GM13976 (cell line): ENCODE measurements at regions not wholly inside any gene's neighbourhood (a gene's known extent, or its start where the extent isn't known, plus 50 kb on each side); places are given as distances from the start of the nearest gene placed in this dataset.

Experiments used
- DNase-seq: peaks from one replicate; pipeline ENCODE4 v3.0.0; 2012; ENCODE audit warnings: low spot score
- in situ Hi-C: fragments of 300-500 bp; cut with MboI; formaldehyde crosslinking; loops from one replicate; pipeline ENCODE4 v1.12.0; 2022; ENCODE audit warnings: low sequenced_read_pairs, mixed read lengths, inconsistent platforms; ENCODE audit not compliant: unreplicated experiment
- TF ChIP-seq, protein P1 (sequence below): IDR thresholded peaks from 2 replicates; pipeline ENCODE4 v1.5.1; 2012; ENCODE audit warnings: borderline replicate concordance, mild to moderate bottlenecking; ENCODE audit not compliant: insufficient read depth; ENCODE audit errors: extremely low read depth, missing control alignments, control extremely low read depth

GRCh38 chr3:70726096-70726938, 413.9 kb upstream of the MDFIC2 start:
- TF ChIP-seq, protein P1, sequence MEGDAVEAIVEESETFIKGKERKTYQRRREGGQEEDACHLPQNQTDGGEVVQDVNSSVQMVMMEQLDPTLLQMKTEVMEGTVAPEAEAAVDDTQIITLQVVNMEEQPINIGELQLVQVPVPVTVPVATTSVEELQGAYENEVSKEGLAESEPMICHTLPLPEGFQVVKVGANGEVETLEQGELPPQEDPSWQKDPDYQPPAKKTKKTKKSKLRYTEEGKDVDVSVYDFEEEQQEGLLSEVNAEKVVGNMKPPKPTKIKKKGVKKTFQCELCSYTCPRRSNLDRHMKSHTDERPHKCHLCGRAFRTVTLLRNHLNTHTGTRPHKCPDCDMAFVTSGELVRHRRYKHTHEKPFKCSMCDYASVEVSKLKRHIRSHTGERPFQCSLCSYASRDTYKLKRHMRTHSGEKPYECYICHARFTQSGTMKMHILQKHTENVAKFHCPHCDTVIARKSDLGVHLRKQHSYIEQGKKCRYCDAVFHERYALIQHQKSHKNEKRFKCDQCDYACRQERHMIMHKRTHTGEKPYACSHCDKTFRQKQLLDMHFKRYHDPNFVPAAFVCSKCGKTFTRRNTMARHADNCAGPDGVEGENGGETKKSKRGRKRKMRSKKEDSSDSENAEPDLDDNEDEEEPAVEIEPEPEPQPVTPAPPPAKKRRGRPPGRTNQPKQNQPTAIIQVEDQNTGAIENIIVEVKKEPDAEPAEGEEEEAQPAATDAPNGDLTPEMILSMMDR = no peak
- no peak for DNase-seq
- in situ Hi-C loops = no loop called here

DNA sequence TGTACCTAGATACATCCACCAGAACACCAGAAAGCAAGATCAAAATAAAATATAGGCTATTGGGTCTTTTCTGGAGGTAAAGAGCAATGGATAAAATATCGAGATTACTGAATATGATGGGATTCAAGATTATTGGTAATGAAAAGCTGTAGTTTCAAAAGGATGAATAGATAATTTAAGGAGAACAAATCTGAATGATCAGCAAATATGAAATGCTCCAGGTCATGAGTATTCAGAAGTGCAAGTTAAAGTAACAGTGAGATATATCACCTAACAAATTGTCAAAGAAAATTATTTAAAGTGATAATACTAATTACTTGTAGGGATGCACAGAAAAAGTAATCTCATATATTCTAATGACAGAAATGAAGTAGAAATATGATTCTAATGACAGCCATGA, 409.6 kb upstream of the MDFIC2 start:
- in situ Hi-C loops = no loop called here
- TF ChIP-seq, protein P1 = no peak
- no peak for DNase-seq

DNA sequence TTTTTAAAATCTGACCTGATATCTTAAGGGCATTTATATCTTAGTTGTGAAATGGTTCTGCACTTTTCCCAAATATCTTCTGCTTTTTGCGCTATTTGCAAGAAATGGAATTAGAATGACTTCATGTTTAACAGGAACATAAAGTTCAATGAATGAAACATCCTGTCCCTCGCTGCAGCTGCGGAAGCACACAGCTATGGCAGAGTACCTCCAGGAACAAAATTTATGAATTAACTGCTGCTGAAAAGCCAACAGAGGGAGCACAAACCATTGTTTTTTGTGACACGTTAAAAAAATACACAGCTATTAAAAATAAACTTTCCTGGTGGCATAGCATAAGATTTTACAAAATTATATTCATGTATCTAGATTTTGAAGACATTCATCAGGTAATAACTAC, 404.4 kb upstream of the MDFIC2 start:
- DNase-seq = no peak
- TF ChIP-seq, protein P1 = no peak
- in situ Hi-C loops = no loop called here

DNA sequence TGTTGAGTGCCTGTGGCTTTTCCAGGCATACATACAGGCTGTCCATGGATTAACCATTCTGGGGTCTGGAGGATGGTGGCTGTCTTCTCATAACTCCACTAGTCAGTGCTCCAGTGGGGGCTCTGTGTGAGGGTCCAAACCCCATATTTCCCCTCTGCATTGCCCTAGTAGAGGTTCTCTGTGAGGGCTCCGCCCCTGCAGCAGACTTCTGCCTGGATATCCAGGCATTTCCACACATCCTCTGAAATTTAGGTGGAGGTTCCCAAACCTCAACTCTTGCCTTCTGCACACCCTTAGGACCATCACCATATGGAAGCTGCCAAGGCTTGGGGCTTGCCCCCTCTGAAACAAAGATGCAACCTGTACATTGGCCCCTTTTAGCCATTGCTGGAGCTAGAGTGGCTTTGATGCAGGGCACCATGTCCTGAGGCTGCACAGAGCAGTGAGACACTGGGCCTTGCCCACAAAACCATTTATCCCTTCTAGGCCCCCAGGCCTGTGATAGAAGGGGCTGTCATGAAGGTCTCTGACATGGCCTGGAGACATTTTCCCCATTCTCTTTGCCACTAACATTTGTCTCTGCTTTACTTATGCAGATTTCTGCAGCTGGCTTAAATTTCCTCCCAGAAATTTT, 400.1 kb upstream of the MDFIC2 start:
- no peak for DNase-seq
- TF ChIP-seq, protein P1 = no peak
- in situ Hi-C loops = no loop called here

- in situ Hi-C loops = no loop called here
- TF ChIP-seq, protein P1 = no peak
- DNase-seq = no peak
Measured at GRCh38 chr3:70703305-70704102, 391.1 kb upstream of the MDFIC2 start.

- TF ChIP-seq, protein P1 = no peak
- no peak for DNase-seq
- in situ Hi-C loops = no loop called here
Measured at GRCh38 chr3:70702132-70702531, 389.7 kb upstream of the MDFIC2 start.
